ENCODE measurements at regions not wholly inside any gene's neighbourhood (a gene's known extent, or its start where the extent isn't known, plus 50 kb on each side); places are given as distances from the start of the nearest gene placed in this dataset.

DNA sequence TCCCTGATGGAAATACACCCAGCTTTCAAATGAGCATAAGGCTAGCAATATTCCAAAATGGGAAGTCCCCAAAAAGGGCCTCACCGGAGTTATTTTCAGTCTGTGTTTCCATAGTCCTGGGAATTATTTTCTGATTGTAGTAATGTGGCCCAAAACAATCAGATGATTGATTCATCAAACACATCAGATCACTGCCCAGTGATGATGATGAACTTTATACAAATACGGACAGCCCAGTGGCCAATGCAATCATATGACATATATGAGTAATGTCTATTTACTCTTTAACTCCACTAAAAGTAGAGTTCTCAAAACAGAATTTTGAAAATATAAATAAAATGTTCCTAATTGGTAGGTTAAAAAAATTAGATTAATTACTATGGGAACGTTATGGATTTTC, 467.8 kb downstream of the ZNF608 start:
- H3K27me3 ChIP-seq: no peaks in the 10 kb centered on the region
- no peaks in the 10 kb centered on the region for H3K36me3 ChIP-seq
- no peaks in the 10 kb centered on the region for H3K4me1 ChIP-seq
- in situ Hi-C loops (cut with MboI; ENCODE audit: low sequenced_read_pairs in 4 of 4) (no loop called here), intact Hi-C loops (cut with DNase I; ENCODE audit: low total_unique reads) (no loop called here)
- H3K9me3 ChIP-seq: no peaks in the 10 kb centered on the region
- H3K27ac ChIP-seq: no peak overlapping the region
- DNase-seq (no peak), ATAC-seq (no peak)
- TF ChIP-seq POLR2A (IDR thresholded peaks at IDR 0.05): no peak
- TF ChIP-seq, protein P1, sequence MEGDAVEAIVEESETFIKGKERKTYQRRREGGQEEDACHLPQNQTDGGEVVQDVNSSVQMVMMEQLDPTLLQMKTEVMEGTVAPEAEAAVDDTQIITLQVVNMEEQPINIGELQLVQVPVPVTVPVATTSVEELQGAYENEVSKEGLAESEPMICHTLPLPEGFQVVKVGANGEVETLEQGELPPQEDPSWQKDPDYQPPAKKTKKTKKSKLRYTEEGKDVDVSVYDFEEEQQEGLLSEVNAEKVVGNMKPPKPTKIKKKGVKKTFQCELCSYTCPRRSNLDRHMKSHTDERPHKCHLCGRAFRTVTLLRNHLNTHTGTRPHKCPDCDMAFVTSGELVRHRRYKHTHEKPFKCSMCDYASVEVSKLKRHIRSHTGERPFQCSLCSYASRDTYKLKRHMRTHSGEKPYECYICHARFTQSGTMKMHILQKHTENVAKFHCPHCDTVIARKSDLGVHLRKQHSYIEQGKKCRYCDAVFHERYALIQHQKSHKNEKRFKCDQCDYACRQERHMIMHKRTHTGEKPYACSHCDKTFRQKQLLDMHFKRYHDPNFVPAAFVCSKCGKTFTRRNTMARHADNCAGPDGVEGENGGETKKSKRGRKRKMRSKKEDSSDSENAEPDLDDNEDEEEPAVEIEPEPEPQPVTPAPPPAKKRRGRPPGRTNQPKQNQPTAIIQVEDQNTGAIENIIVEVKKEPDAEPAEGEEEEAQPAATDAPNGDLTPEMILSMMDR (IDR thresholded peaks at IDR 0.05 in 4 of 5, conservative IDR thresholded peaks at IDR 0.05 in 1 of 5): no peak
- H3K4me3 ChIP-seq: no peak overlapping the region

DNA sequence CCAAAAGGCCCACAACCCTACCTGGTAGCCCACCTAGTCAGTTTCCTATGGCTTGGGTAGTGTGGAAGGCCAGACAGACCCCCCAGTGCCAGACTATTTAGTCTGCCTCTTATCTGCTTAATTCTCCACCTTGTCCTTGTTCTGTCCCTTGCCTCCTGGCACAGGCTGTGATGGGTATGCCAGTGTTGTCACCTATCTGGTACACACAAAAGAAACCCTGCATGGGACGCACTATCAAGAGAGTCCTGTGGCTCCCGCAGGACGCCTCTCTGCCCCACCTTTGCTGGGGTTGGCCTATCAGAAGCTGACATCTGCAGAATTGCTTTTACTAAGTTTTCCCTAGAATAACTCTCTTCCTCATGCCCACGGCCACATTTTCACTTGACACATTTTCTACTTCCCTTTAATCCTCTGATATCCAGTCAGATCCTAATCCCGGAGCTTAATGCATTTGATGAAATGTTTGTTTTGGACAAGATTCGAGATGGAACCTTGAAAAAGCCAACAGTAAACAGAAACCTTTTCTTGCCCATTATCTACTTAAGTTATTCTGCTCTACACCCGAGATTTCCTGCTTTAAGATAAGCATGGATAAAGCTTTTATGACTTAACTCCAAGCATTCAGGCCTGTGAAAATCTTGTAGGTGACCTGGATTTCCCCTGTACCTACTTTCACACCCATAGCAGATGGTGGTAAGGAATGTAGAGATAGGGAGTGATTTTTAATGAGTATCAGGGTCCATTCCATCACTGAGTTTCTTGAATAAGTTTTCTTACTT, 468.5 kb downstream of the ZNF608 start:
- no peaks in the 10 kb centered on the region for H3K27me3 ChIP-seq
- intact Hi-C loops (cut with DNase I; ENCODE audit: low total_unique reads): no loop called here
- no peaks in the 10 kb centered on the region for H3K4me1 ChIP-seq
- TF ChIP-seq POLR2A (IDR thresholded peaks at IDR 0.05): no peak
- TF ChIP-seq, protein P1 (IDR thresholded peaks at IDR 0.05 in 4 of 5, conservative IDR thresholded peaks at IDR 0.05 in 1 of 5): no peak
- ATAC-seq: no peak
- H3K9me3 ChIP-seq: no peaks in the 10 kb centered on the region
- in situ Hi-C loops (cut with MboI; ENCODE audit: low sequenced_read_pairs in 4 of 4): no loop called here
- H3K36me3 ChIP-seq: no peaks in the 10 kb centered on the region
- H3K4me3 ChIP-seq: no peak overlapping the region
- H3K27ac ChIP-seq: no peak overlapping the region
- DNase-seq: no peak

GRCh38 chr5:124276166-124276565, 470.3 kb downstream of the ZNF608 start:
- Histone ChIP-seq H3K36me3 (no peaks in the 10 kb centered on the region), H3K27ac (no peak overlapping the region), H3K9me3 (no peaks in the 10 kb centered on the region), H3K4me3 (no peak overlapping the region), H3K4me1 (no peaks in the 10 kb centered on the region), H3K27me3 (no peaks in the 10 kb centered on the region)
- DNase-seq (no peak), ATAC-seq (no peak)
- in situ Hi-C loops (cut with MboI; ENCODE audit: low sequenced_read_pairs in 4 of 4): no loop called here
- TF ChIP-seq, protein P1 (IDR thresholded peaks at IDR 0.05 in 4 of 5, conservative IDR thresholded peaks at IDR 0.05 in 1 of 5): no peak
- no peak for TF ChIP-seq POLR2A (IDR thresholded peaks at IDR 0.05)
- intact Hi-C loops (cut with DNase I; ENCODE audit: low total_unique reads): no loop called here

- Histone ChIP-seq H3K27me3 (no peaks in the 10 kb centered on the region), H3K36me3 (no peaks in the 10 kb centered on the region), H3K4me3 (no peak overlapping the region), H3K9me3 (no peaks in the 10 kb centered on the region), H3K4me1 (no peaks in the 10 kb centered on the region), H3K27ac (no peak overlapping the region)
- no peak for DNase-seq
- TF ChIP-seq POLR2A (IDR thresholded peaks at IDR 0.05): no peak
- TF ChIP-seq, protein P1 (IDR thresholded peaks at IDR 0.05 in 4 of 5, conservative IDR thresholded peaks at IDR 0.05 in 1 of 5): no peak
- in situ Hi-C loops (cut with MboI; ENCODE audit: low sequenced_read_pairs in 4 of 4): no loop called here
- no peak for ATAC-seq
- intact Hi-C loops (cut with DNase I; ENCODE audit: low total_unique reads): no loop called here
Measured at GRCh38 chr5:124274949-124275348, 471.5 kb downstream of the ZNF608 start.

DNA sequence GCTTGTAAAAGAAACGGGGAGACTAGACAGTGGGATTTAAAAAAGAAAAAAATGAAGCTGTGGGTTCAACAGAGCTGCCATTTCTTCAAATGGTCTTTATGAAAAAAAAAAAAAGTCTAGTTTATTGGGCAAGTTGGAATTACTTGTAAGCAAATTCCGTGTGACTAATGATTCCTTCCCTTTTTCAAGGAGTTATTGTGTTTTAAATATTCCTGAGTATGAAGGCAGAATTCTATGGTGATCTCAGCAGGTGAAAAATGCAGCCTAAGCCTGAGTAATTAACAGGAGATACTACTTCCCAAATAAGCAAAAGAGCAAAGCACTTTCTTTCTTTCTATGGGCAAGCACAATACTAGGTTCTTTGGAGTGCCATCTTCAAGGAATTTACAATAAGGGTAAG, 481.9 kb downstream of the ZNF608 start:
- H3K4me1 ChIP-seq: peaks cover 0 to 18% of the 10 kb centered on the region in 2 donors
- H3K9me3 ChIP-seq: no peaks in the 10 kb centered on the region
- intact Hi-C loops (cut with DNase I; ENCODE audit: low total_unique reads) (no loop called here), in situ Hi-C loops (cut with MboI; ENCODE audit: low sequenced_read_pairs in 4 of 4) (no loop called here)
- no peaks in the 10 kb centered on the region for H3K36me3 ChIP-seq
- DNase-seq (no peak), ATAC-seq (no peak)
- H3K27me3 ChIP-seq: no peaks in the 10 kb centered on the region
- TF ChIP-seq POLR2A (IDR thresholded peaks at IDR 0.05): no peak
- TF ChIP-seq, protein P1 (IDR thresholded peaks at IDR 0.05 in 4 of 5, conservative IDR thresholded peaks at IDR 0.05 in 1 of 5): no peak
- H3K4me3 ChIP-seq: no peak overlapping the region
- H3K27ac ChIP-seq: no peak overlapping the region

All from gastrocnemius medialis (tissue), 4 donors.